HG03432 (cell line): ENCODE measurements at regions not wholly inside any gene's neighbourhood (a gene's known extent, or its start where the extent isn't known, plus 50 kb on each side); places are given as distances from the start of the nearest gene placed in this dataset.
"Not testable (repeated sequence)": the region's sequence is repeated elsewhere in the genome, so short reads cannot be mapped to it uniquely, and the experiment has no call there.

Experiments used
- ATAC-seq: cut with Tn5 transposase; IDR thresholded peaks from one replicate; pipeline ENCODE4 v1.9.1; 2021; ENCODE audit warnings: mild to moderate bottlenecking, moderate library complexity; ENCODE audit not compliant: unreplicated experiment

- no peak for ATAC-seq
Measured at GRCh38 chr11:23134627-23135026, 274.4 kb upstream of the CCDC179 start.

DNA sequence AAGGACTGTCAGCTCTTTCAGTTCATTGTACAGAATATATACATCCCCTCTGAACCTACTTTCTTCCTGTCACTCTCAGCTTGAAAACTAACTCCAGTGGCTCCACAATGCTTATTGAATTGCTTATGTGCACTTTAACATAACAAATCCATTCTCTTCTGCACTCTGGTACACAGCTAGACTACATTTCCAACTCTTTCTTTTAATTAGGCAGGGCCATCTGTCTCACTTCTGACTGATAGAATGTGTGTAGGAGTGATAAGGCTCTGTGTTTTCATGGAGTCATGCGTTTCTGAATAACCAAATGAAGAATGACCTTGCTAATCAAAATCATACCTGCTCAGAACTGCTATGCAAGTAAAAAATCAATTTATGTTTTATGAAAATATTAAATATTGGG is 278.5 kb upstream of the CCDC179 start:
- ATAC-seq, result no peak

- no peak for ATAC-seq
Measured at GRCh38 chr11:23143022-23143421, 282.7 kb upstream of the CCDC179 start.

GRCh38 chr11:23151819-23152218 is 291.5 kb upstream of the CCDC179 start:
- no peak for ATAC-seq

DNA sequence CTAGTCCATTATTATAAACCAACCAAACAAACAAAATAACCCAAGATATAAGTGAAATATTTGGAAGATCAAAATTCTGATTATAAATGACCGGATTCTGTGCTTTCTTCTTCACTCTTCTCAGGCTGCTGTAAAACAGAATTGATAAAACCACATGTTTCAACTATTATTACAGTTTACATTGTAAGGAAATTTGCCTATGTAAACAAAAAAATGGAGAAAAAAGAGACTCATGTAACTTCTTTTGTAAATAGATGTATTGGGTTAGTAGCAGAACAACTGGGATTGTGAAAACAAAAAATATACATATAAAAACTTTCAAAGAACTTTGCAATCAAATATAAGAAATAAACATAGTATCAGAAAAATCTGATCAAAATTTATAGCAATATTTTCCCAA is 295.2 kb upstream of the CCDC179 start:
- no peak for ATAC-seq

DNA sequence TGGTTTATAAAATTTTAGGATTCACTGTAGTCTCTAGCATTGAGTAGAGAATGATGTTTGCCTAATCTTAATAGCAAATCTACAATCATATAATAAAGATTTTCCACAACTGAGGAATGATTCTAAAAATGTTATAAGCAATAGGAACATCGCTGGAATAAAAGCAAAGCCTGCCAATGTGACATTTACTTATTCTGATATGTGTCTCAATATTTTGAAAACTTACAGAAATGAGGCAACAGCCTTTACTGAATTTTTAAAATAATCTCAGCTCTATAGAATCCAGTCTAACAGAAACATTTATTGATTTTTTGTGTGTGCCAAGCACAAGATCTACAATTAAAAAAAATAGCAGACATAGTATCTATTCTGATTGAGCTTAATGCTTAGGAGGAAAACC is 303.7 kb upstream of the CCDC179 start:
- no peak for ATAC-seq

- ATAC-seq, result no peak
Measured at GRCh38 chr11:23166376-23166775, 306.1 kb upstream of the CCDC179 start.

GRCh38 chr11:23179609-23180008 is 319.3 kb upstream of the CCDC179 start:
- ATAC-seq, result no peak

GRCh38 chr11:23181022-23181807 is 320.9 kb upstream of the CCDC179 start:
- ATAC-seq, result no peak

DNA sequence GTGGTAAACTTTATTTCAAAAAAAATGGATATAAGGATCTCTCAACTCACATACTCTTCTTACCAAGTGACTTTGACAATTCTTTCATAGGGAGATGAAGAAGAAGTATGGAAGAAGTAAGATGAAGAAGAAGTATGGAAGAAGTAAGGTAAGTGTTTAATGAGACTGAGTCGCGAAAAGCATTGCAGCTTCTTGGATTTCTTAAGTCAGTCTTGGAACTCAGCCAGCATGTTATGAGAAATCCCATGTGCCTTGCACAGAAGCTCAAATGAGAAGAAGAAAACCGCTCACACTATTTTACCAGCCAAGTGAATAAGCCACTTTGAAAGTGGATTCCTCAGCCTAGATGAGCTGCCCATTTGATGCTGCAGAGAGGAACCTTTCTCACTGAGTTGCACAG is 332.0 kb upstream of the CCDC179 start:
- no peak for ATAC-seq

DNA sequence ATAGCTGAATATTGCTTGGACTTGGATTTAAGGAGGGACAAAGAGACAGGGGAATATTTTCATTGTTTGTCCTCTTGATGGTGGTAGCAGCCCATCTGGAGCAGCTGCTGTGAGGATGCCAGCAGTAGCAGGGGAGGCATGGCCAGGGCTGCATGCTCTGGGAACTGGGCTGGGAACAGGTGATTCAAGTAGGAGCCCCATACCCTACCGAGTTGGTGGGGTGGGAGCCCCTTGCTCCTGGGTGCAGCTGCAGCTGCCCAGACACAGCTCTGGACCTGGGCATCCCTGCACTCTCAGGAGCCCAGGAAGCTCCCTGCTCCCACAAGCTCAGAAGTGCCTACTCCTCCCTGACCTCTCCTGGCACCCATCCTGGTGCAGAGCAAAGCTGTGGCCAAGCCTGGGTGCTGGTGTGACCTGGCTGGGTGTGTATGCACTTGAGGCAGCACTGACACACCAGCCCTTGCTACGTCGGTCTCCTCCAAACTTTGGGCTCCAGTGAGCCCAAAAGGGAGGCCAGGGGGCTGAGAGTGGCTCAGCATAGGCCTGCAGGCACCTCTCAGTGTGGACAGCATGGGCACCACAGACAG is 341.8 kb upstream of the CCDC179 start:
- no peak for ATAC-seq

- no peak for ATAC-seq
Measured at GRCh38 chr11:23202611-23203010, 342.3 kb upstream of the CCDC179 start.

GRCh38 chr11:23205156-23205871 is 345.0 kb upstream of the CCDC179 start:
- ATAC-seq, result no peak

DNA sequence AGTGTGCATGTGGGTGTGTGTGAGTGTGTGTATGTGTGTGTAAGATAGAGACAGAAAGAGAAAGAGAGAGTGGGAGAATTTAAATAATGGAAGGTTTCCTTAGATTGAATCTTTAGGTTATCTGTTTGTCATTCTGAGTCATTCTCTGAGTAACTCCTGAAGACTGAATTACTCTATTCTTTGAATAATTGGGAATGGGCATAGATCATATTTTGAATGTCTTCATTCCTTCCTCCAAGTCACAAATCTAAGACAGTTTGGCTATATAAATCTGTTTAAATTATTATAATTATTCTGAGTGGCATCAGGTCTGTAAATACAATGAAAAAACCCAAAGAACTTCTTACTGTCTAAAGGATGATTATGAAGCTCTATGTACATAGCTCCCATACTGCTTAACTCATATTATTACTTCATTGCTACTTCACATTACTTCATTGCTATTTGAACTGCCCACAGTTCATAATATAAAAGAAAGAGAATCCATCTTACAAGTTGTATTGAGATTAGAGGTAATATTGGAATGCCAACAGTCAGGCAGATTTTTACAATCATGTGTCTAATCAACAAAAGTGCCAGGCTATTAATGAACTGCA is 346.6 kb upstream of the CCDC179 start:
- ATAC-seq, result no peak

- no peak for ATAC-seq
Measured at GRCh38 chr11:23211221-23211620, 350.9 kb upstream of the CCDC179 start.

DNA sequence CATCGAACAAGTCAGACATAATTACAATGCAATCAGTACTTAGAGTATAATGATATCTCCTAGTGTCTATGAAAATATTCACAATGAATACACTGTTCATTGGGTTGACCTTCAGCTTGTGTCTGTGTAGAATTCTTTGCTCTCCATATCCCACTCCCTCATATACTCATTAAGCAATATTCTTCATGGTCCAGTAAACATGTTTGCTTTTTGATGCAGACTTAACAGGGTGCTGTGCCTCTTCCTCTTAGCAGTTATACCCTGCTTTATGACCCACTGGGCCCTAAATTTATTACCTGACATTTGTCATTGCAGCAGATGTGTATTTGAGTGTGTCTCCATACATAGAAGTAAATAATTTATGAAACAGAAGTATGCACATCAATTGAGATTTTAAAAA is 352.5 kb upstream of the CCDC179 start:
- ATAC-seq, result no peak

GRCh38 chr11:23217072-23217471 is 356.8 kb upstream of the CCDC179 start:
- ATAC-seq, result no peak

DNA sequence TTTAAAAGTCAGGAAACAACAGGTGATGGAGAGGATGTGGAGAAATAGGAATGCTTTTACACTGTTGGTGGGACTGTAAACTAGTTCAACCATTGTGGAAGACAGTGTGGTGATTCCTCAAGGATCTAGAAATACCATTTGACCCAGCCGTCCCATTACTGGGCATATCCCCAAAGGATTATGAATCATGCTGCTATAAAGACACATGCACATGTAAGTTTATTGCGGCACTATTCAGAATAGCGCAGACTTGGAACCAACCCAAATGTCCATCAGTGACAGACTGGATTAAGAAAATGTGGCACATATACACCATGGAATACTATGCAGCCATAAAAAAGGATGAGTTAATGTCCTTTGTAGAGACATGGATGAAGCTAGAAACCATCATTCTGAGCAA is 359.8 kb upstream of the CCDC179 start:
- ATAC-seq, result not testable (repeated sequence)

DNA sequence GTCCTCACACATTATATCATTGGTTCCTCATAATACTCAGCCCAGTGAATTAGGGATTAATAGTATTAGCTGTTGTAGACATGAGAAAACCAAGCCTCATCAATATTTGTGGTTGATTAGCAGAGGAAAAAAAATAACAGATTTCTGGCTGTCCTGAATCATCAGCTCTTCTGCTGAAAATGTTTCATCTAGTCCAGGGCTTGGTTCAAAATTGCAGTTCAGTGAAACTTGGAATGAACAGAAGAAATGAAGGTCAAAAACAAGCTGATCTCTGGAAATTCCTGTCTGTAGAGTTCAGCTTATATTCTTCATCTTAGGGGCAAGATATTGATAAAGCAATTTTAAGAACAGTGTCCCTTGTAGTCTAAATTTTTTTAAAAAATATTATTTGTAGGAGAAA is 361.1 kb upstream of the CCDC179 start:
- no peak for ATAC-seq

- ATAC-seq, result no peak
Measured at GRCh38 chr11:23226331-23227077, 366.2 kb upstream of the CCDC179 start.

DNA sequence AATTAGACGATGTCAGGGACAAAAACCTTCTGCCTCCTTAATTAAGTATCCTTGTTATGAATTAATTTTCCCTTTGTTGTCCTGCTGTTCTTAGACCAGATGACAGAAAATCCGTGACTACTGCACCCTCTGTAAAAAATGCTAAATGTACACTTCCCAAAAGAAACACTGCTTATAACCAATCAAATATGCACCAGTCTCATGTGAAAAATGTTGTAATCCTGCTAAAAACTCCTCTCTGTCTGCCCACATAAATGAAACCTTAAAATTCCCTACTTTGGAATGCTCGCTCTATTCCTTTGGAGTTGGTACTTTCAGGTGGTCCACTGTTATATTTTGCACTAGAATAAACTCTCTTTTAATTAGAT is 366.8 kb upstream of the CCDC179 start:
- ATAC-seq, result no peak
